Endothelial cell of umbilical vein (primary cell): ENCODE measurements at regions not wholly inside any gene's neighbourhood (a gene's known extent, or its start where the extent isn't known, plus 50 kb on each side); places are given as distances from the start of the nearest gene placed in this dataset.
"Not testable (repeated sequence)": the region's sequence is repeated elsewhere in the genome, so short reads cannot be mapped to it uniquely, and the experiment has no call there.

Experiments used
- CTCF ChIP-seq, 2 donors: IDR thresholded peaks; 1 replicate in 1 of 2; 2 replicates in 1 of 2; pipeline ENCODE4 v1.5.1; 2011; ENCODE audit warnings: low read length in 2 of 2, mild to moderate bottlenecking in 2 of 2, moderate library complexity in 2 of 2, control low read depth in 1 of 2, inconsistent platforms in 1 of 2, low read depth in 1 of 2; ENCODE audit not compliant: insufficient read depth in 1 of 2; ENCODE audit errors: extremely low read depth in 1 of 2
- GATA2 ChIP-seq: IDR thresholded peaks from 2 replicates; pipeline ENCODE4 v1.7.0; 2011; ENCODE audit warnings: low read depth, mild to moderate bottlenecking, moderate library complexity, mixed read lengths, low read length; ENCODE audit not compliant: insufficient read length, insufficient read depth

GRCh38 chr9:63785059-63785458, 1500.0 kb downstream of the FOXD4L5 start:
- TF ChIP-seq CTCF (IDR thresholded peaks at IDR 0.05; ENCODE audit: extremely low read depth in 1 of 2, insufficient read depth in 1 of 2, low read depth in 1 of 2, low read length in 2 of 2); GATA2: not testable (repeated sequence)
